SK-N-MC (cell line): ENCODE measurements at regions not wholly inside any gene's neighbourhood (a gene's known extent, or its start where the extent isn't known, plus 50 kb on each side); places are given as distances from the start of the nearest gene placed in this dataset.

Experiments used
- DNase-seq: peaks from one replicate; pipeline ENCODE4 v3.0.0-alpha.2; 2011; ENCODE audit warnings: low read depth, low spot score
- H3K27ac ChIP-seq: fragments of 200-600 bp; sonication (generic); 2 replicates; pipeline ENCODE4 v1.5.1; 2016; ENCODE audit warnings: mixed run types
- H3K36me3 ChIP-seq: fragments of 200-600 bp; sonication (generic); 2 replicates; pipeline ENCODE4 v1.6.1; 2017; ENCODE audit warnings: antibody characterized with exemption, low read length, mixed read lengths; ENCODE audit not compliant: insufficient read depth
- H3K4me3 ChIP-seq: fragments of 200-600 bp; sonication (generic); 2 replicates; pipeline ENCODE4 v1.5.1; 2016
- H3K9ac ChIP-seq: fragments of 200-600 bp; sonication (generic); 2 replicates; pipeline ENCODE4 v1.8.0; 2017; ENCODE audit warnings: mixed run types, mixed read lengths; ENCODE audit not compliant: insufficient read length
- H3K9me3 ChIP-seq: fragments of 200-600 bp; sonication (generic); 2 replicates; pipeline ENCODE4 v1.6.1; 2017; ENCODE audit warnings: low read depth, mild to moderate bottlenecking, antibody characterized with exemption, low read length, moderate library complexity, mixed read lengths
- EZH2 ChIP-seq: fragments of 200-600 bp; sonication (generic); IDR thresholded peaks from one replicate; pipeline ENCODE4 v1.6.1; 2017; ENCODE audit warnings: antibody characterized with exemption
- FOXP2 ChIP-seq: optimal IDR thresholded peaks from 2 replicates; pipeline ENCODE3; 2011; ENCODE audit warnings: mild to moderate bottlenecking, moderate library complexity; ENCODE audit not compliant: insufficient read depth; ENCODE audit errors: extremely low read length, control extremely low read depth
- POLR2AphosphoS5 ChIP-seq: IDR thresholded peaks from 2 replicates; pipeline ENCODE4 v1.6.1; 2012; ENCODE audit warnings: mild to moderate bottlenecking, low read depth, low read length, borderline replicate concordance

- TF ChIP-seq POLR2AphosphoS5 (no peak), FOXP2 (no peak), EZH2 (no peak)
- Histone ChIP-seq H3K4me3 (no peak overlapping the region), H3K9me3 (no peaks in the 10 kb centered on the region), H3K36me3 (no peaks in the 10 kb centered on the region), H3K9ac (no peak overlapping the region), H3K27ac (no peak overlapping the region)
- no peak for DNase-seq
Observed at GRCh38 chr1:43068911-43069310, 103.2 kb downstream of the EBNA1BP2 start.

GRCh38 chr1:43067977-43068751 is 103.9 kb downstream of the EBNA1BP2 start:
- no peak for DNase-seq

GRCh38 chr1:43067233-43067745 is 104.8 kb downstream of the EBNA1BP2 start:
- no peaks in the 10 kb centered on the region for H3K9me3 ChIP-seq
- H3K9ac ChIP-seq = no peak overlapping the region
- TF ChIP-seq FOXP2 (no peak), POLR2AphosphoS5 (no peak), EZH2 (no peak)
- DNase-seq = no peak
- H3K36me3 ChIP-seq = no peaks in the 10 kb centered on the region
- no peak overlapping the region for H3K4me3 ChIP-seq
- H3K27ac ChIP-seq = no peak overlapping the region

More at GRCh38 chr1:43067977-43068751, 103.9 kb downstream of the EBNA1BP2 start:
- no peak overlapping the region for H3K4me3 ChIP-seq
- H3K27ac ChIP-seq = no peak overlapping the region
- no peaks in the 10 kb centered on the region for H3K9me3 ChIP-seq
- TF ChIP-seq FOXP2 (no peak), POLR2AphosphoS5 (no peak), EZH2 (no peak)
- no peak overlapping the region for H3K9ac ChIP-seq
- no peaks in the 10 kb centered on the region for H3K36me3 ChIP-seq

GRCh38 chr1:43066578-43066977 is 105.5 kb downstream of the EBNA1BP2 start:
- H3K36me3 ChIP-seq = no peaks in the 10 kb centered on the region

GRCh38 chr1:43065616-43066399 is 106.3 kb downstream of the EBNA1BP2 start:
- no peaks in the 10 kb centered on the region for H3K36me3 ChIP-seq
- TF ChIP-seq EZH2 = no peak
- H3K9ac ChIP-seq = no peak overlapping the region
- H3K27ac ChIP-seq = no peak overlapping the region
- H3K9me3 ChIP-seq = no peaks in the 10 kb centered on the region
- H3K4me3 ChIP-seq = no peak overlapping the region
- no peak for DNase-seq

More at GRCh38 chr1:43066578-43066977, 105.5 kb downstream of the EBNA1BP2 start:
- TF ChIP-seq POLR2AphosphoS5 (no peak), FOXP2 (no peak), EZH2 (no peak)
- Histone ChIP-seq H3K9ac (no peak overlapping the region), H3K9me3 (no peaks in the 10 kb centered on the region), H3K27ac (no peak overlapping the region), H3K4me3 (no peak overlapping the region)
- DNase-seq = no peak

- Histone ChIP-seq H3K9me3 (no peaks in the 10 kb centered on the region), H3K4me3 (no peak overlapping the region), H3K27ac (no peak overlapping the region), H3K36me3 (no peaks in the 10 kb centered on the region), H3K9ac (no peak overlapping the region)
- DNase-seq = no peak
- TF ChIP-seq POLR2AphosphoS5 (no peak), FOXP2 (no peak)
Observed at GRCh38 chr1:43065191-43065590, 106.5 kb upstream of the SLC2A1 start.

GRCh38 chr1:43063394-43064219 is 104.9 kb upstream of the SLC2A1 start:
- H3K4me3 ChIP-seq = no peak overlapping the region
- no peaks in the 10 kb centered on the region for H3K36me3 ChIP-seq
- no peak for TF ChIP-seq EZH2
- no peak for TF ChIP-seq FOXP2
- TF ChIP-seq POLR2AphosphoS5 = no peak
- DNase-seq = no peak
- no peak overlapping the region for H3K9ac ChIP-seq
- no peaks in the 10 kb centered on the region for H3K9me3 ChIP-seq
- H3K27ac ChIP-seq = no peak overlapping the region
